BJ (cell line): ENCODE measurements at regions not wholly inside any gene's neighbourhood (a gene's known extent, or its start where the extent isn't known, plus 50 kb on each side); places are given as distances from the start of the nearest gene placed in this dataset.

Experiments used
- CTCF ChIA-PET: fragments of 350-600 bp; formaldehyde crosslinking; extraction: SDS; loops from one replicate; lab custom pipeline; 2021; ENCODE audit warnings: antibody characterized with exemption, inconsistent platforms; lab: Yijun Ruan, JAX
- POLR2A ChIA-PET: fragments of 300-600 bp; sonication (Branson Sonifier 250); formaldehyde crosslinking; extraction: SDS; loops from one replicate; lab custom pipeline; 2021; ENCODE audit warnings: antibody characterized with exemption; lab: Charles Lee
- DNase-seq: peaks from one replicate; pipeline ENCODE4 v3.0.0-alpha.2; 2011; ENCODE audit warnings: low read depth
- H3K27me3 ChIP-seq: 2 replicates; pipeline ENCODE4 v1.6.0; 2011; ENCODE audit warnings: low read length; ENCODE audit not compliant: control insufficient read depth, insufficient read depth
- H3K36me3 ChIP-seq: 2 replicates; pipeline ENCODE4 v1.5.1; 2011; ENCODE audit warnings: low read length; ENCODE audit not compliant: control insufficient read depth, insufficient read depth
- H3K4me3 ChIP-seq: 2 replicates; pipeline ENCODE4 v1.5.1; 2011; ENCODE audit warnings: low read depth, mild to moderate bottlenecking, control low read depth, low read length
- CTCF ChIP-seq: IDR thresholded peaks from 2 replicates; pipeline ENCODE4 v1.5.1; 2011; ENCODE audit warnings: low read depth, mild to moderate bottlenecking, control low read depth, inconsistent platforms, low read length, moderate library complexity; ENCODE audit not compliant: insufficient read depth

GRCh38 chr20:11080010-11080409, 406.2 kb upstream of the JAG1 start:
- CTCF ChIA-PET: no interaction called here
- no peaks in the 10 kb centered on the region for H3K27me3 ChIP-seq
- no peak for TF ChIP-seq CTCF
- no peak overlapping the region for H3K4me3 ChIP-seq
- no peaks in the 10 kb centered on the region for H3K36me3 ChIP-seq
- DNase-seq: no peak
- POLR2A ChIA-PET: interaction anchor here (0.6 kb wide), 1 partner anchor 63 kb away, joined by 3 read pairs; no protein-coding TSS in a partner anchor

GRCh38 chr20:11080781-11081377, 407.1 kb upstream of the JAG1 start:
- H3K27me3 ChIP-seq: no peaks in the 10 kb centered on the region
- no peak for TF ChIP-seq CTCF
- no peak overlapping the region for H3K4me3 ChIP-seq
- CTCF ChIA-PET: no interaction called here
- no peak for DNase-seq
- POLR2A ChIA-PET: no interaction called here
- no peaks in the 10 kb centered on the region for H3K36me3 ChIP-seq

- ChIA-PET CTCF (no interaction called here), POLR2A (no interaction called here)
- H3K36me3 ChIP-seq: no peaks in the 10 kb centered on the region
- H3K4me3 ChIP-seq: no peak overlapping the region
- no peak for DNase-seq
- H3K27me3 ChIP-seq: no peaks in the 10 kb centered on the region
- no peak for TF ChIP-seq CTCF
Observed at GRCh38 chr20:11083841-11084240, 410.0 kb upstream of the JAG1 start.

GRCh38 chr20:11084508-11084907, 410.7 kb upstream of the JAG1 start:
- Histone ChIP-seq H3K36me3 (no peaks in the 10 kb centered on the region), H3K4me3 (no peak overlapping the region), H3K27me3 (no peaks in the 10 kb centered on the region)
- no peak for TF ChIP-seq CTCF
- POLR2A ChIA-PET: no interaction called here
- DNase-seq: no peak
- CTCF ChIA-PET: no interaction called here

GRCh38 chr20:11086970-11087369, 413.2 kb upstream of the JAG1 start:
- Histone ChIP-seq H3K27me3 (no peaks in the 10 kb centered on the region), H3K36me3 (no peaks in the 10 kb centered on the region), H3K4me3 (no peak overlapping the region)
- ChIA-PET CTCF (no interaction called here), POLR2A (no interaction called here)
- no peak for DNase-seq
- TF ChIP-seq CTCF: no peak
